IMR-90 (cell line): ENCODE measurements at regions not wholly inside any gene's neighbourhood (a gene's known extent, or its start where the extent isn't known, plus 50 kb on each side); places are given as distances from the start of the nearest gene placed in this dataset.

Experiments used
- BHLHE40 ChIP-seq: fragments of 150-350 bp; IDR thresholded peaks from 2 replicates; pipeline ENCODE4 v1.6.1; 2016; ENCODE audit warnings: mild to moderate bottlenecking, low read depth, low read length
- CEBPB ChIP-seq: IDR thresholded peaks from 2 replicates; pipeline ENCODE4 v1.6.1; 2012; ENCODE audit warnings: low read depth, low read length, improper control_type of control experiment
- CHD1 ChIP-seq: IDR thresholded peaks from 2 replicates; pipeline ENCODE4 v1.6.1; 2012; ENCODE audit warnings: low read depth, low read length, improper control_type of control experiment
- FOS ChIP-seq: fragments of 150-350 bp; IDR thresholded peaks from 2 replicates; pipeline ENCODE4 v1.6.1; 2016; ENCODE audit warnings: low read depth, low read length
- MAZ ChIP-seq: IDR thresholded peaks from 2 replicates; pipeline ENCODE4 v1.6.1; 2012; ENCODE audit warnings: low read depth, mild to moderate bottlenecking, low read length, improper control_type of control experiment, moderate library complexity, borderline replicate concordance
- MXI1 ChIP-seq: IDR thresholded peaks from 2 replicates; pipeline ENCODE4 v1.6.1; 2012; ENCODE audit warnings: low read depth, mild to moderate bottlenecking, low read length, moderate library complexity, borderline replicate concordance
- POLR2A ChIP-seq: IDR thresholded peaks from 2 replicates; pipeline ENCODE4 v1.6.1; 2012; ENCODE audit warnings: mild to moderate bottlenecking, low read depth, low read length
- RAD21 ChIP-seq: IDR thresholded peaks from 2 replicates; pipeline ENCODE4 v1.6.1; 2012; ENCODE audit warnings: low read length, improper control_type of control experiment
- RCOR1 ChIP-seq: IDR thresholded peaks from 2 replicates; pipeline ENCODE4 v1.6.1; 2012; ENCODE audit warnings: mild to moderate bottlenecking, low read length, improper control_type of control experiment; ENCODE audit not compliant: insufficient replicate concordance
- SMC3 ChIP-seq: fragments of 150-350 bp; IDR thresholded peaks from 2 replicates; pipeline ENCODE4 v1.6.1; 2016; ENCODE audit warnings: low read depth, mild to moderate bottlenecking, antibody characterized with exemption, low read length, moderate library complexity
- TF ChIP-seq, protein P1 (sequence below): conservative IDR thresholded peaks from 2 replicates; pipeline ENCODE4 v1.5.1; 2012; ENCODE audit warnings: mild to moderate bottlenecking, low read depth, low read length, improper control_type of control experiment
- TF ChIP-seq, protein P2 (sequence below): fragments of 150-350 bp; IDR thresholded peaks from 2 replicates; pipeline ENCODE4 v1.6.1; 2016; ENCODE audit warnings: low read depth, mild to moderate bottlenecking, low read length, moderate library complexity, borderline replicate concordance

DNA sequence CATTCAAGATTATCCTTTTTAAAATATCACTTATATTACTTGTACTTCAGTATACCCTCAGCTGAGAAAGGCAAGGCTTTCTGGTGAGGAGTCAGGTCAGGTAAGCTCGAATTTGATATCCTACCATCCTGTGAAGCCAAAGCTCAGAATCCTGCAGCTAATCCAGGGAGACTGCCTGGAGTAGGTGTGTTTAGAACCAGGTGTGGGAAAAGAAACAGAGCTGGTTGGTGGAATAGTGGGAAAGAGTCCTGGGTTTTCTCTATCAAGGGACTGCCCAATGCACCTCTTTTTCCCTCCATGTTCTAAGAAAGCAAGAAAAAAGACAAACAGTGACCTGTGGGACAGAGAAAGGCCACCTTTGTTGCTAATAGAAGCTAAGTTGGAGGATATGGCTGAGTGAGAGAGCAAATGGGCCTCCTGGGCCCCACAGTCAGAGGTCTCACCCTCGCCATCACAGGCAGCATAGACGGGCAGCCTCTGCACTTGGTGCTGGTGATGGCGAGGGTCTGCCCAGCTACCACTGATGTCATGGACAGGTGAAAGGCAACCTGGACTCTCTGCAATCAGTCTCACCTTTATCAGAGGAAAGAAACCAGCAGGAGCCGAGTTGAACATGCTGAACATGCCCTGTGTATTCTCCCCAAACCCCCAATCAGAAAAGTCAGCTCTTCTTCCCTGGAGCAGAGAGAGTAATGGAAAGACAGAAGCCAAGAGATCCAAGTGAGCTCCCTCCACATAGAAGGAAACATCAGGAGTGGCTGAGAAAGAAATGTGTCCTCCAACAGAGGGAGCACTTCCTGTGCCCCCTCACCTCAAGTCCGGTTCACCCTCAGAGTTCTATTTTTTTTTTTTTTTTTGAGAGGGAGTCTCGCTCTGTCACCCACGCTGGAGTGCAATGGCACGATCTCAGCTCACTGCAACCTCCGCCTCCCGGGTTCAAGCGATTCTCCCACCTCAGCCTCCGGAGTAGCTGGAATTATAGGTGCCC lies 491.3 kb downstream of the BUD13 start:
- TF ChIP-seq, protein P1, sequence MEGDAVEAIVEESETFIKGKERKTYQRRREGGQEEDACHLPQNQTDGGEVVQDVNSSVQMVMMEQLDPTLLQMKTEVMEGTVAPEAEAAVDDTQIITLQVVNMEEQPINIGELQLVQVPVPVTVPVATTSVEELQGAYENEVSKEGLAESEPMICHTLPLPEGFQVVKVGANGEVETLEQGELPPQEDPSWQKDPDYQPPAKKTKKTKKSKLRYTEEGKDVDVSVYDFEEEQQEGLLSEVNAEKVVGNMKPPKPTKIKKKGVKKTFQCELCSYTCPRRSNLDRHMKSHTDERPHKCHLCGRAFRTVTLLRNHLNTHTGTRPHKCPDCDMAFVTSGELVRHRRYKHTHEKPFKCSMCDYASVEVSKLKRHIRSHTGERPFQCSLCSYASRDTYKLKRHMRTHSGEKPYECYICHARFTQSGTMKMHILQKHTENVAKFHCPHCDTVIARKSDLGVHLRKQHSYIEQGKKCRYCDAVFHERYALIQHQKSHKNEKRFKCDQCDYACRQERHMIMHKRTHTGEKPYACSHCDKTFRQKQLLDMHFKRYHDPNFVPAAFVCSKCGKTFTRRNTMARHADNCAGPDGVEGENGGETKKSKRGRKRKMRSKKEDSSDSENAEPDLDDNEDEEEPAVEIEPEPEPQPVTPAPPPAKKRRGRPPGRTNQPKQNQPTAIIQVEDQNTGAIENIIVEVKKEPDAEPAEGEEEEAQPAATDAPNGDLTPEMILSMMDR = no peak
- TF ChIP-seq, protein P2, sequence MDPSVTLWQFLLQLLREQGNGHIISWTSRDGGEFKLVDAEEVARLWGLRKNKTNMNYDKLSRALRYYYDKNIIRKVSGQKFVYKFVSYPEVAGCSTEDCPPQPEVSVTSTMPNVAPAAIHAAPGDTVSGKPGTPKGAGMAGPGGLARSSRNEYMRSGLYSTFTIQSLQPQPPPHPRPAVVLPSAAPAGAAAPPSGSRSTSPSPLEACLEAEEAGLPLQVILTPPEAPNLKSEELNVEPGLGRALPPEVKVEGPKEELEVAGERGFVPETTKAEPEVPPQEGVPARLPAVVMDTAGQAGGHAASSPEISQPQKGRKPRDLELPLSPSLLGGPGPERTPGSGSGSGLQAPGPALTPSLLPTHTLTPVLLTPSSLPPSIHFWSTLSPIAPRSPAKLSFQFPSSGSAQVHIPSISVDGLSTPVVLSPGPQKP = no peak
- no peak for TF ChIP-seq RCOR1
- TF ChIP-seq BHLHE40 = no peak
- TF ChIP-seq MXI1 = no peak
- TF ChIP-seq POLR2A = no peak
- TF ChIP-seq SMC3 = no peak
- no peak for TF ChIP-seq FOS
- TF ChIP-seq CEBPB = no peak
- TF ChIP-seq RAD21 = no peak
- no peak for TF ChIP-seq MAZ
- no peak for TF ChIP-seq CHD1
